Stimulated activated CD8-positive, alpha-beta memory T cell treated with anti-CD3 and anti-CD28 coated beads, Interleukin-2, amount 100 ng/mL, for 48 hours (primary cell): ENCODE measurements at regions not wholly inside any gene's neighbourhood (a gene's known extent, or its start where the extent isn't known, plus 50 kb on each side); places are given as distances from the start of the nearest gene placed in this dataset.

ENCODE experiments used
- DNase-seq, 2 donors: peaks; one replicate each; pipeline ENCODE4 v3.0.0-alpha.2; 2020; ENCODE audit warnings: low read depth in 2 of 2

- DNase-seq = no peak
Measured at GRCh38 chr6:7050004-7050403, 57.8 kb upstream of the RREB1 start.

GRCh38 chr6:7050872-7051779 is 56.6 kb upstream of the RREB1 start:
- DNase-seq = no peak

GRCh38 chr6:7051780-7052442 is 55.9 kb upstream of the RREB1 start:
- DNase-seq = no peak

- DNase-seq = no peak
Measured at GRCh38 chr6:7052443-7053011, 55.2 kb upstream of the RREB1 start.

- DNase-seq = no peak
Measured at GRCh38 chr6:7053125-7053774, 54.5 kb upstream of the RREB1 start.
